Endothelial cell of umbilical vein (primary cell): ENCODE measurements at regions not wholly inside any gene's neighbourhood (a gene's known extent, or its start where the extent isn't known, plus 50 kb on each side); places are given as distances from the start of the nearest gene placed in this dataset.

Source experiments
- BruUV-seq: library from RNA; stranded (reverse); fragments of 400-500 nt; replicated peaks from 2 replicates; lab custom pipeline; 2021; lab: Mats Ljungman, UMichigan
- CTCF ChIA-PET: fragments of 300-600, 350-600 bp; sonication (Branson Sonifier 250); formaldehyde crosslinking; loops from one replicate; lab custom pipeline; 2021; ENCODE audit warnings: antibody characterized with exemption, inconsistent platforms; lab: Charles Lee
- POLR2A ChIA-PET: fragments of 300-600, 350-600 bp; sonication (Branson Sonifier 250); formaldehyde crosslinking; loops from one replicate; lab custom pipeline; 2021; ENCODE audit warnings: antibody characterized with exemption, inconsistent platforms; lab: Charles Lee
- DNase-seq: peaks from one replicate; pipeline ENCODE4 v3.0.0-alpha.2; 2011; ENCODE audit warnings: low read depth, low spot score
- FAIRE-seq: peaks from 2 replicates; lab custom pipeline; 2011; peaks lifted over from hg19 to GRCh38; lab: Jason Lieb, UNC
- H2AFZ ChIP-seq: 2 replicates; pipeline ENCODE4 v1.6.0; 2012; ENCODE audit warnings: low read depth, low read length, control low read depth, inconsistent platforms
- H3K27ac ChIP-seq: 2 replicates; pipeline ENCODE4 v1.5.1; 2011; ENCODE audit warnings: low read depth, mild to moderate bottlenecking, control low read depth, low read length, moderate library complexity; ENCODE audit not compliant: insufficient read depth
- H3K27me3 ChIP-seq, 2 experiments: 2 replicates each; pipeline versions ENCODE4 v1.6.0 to v1.6.1; 2011; ENCODE audit warnings: low read length in 2 of 2, mixed read lengths in 1 of 2; ENCODE audit not compliant: control insufficient read depth in 2 of 2, insufficient read depth in 2 of 2
- H3K36me3 ChIP-seq, 2 experiments: 2 replicates in 1 of 2; 3 replicates in 1 of 2; pipeline ENCODE4 v1.5.1; 2011; ENCODE audit warnings: low read length in 2 of 2, mild to moderate bottlenecking in 1 of 2, moderate library complexity in 1 of 2; ENCODE audit not compliant: control insufficient read depth in 2 of 2, insufficient read depth in 2 of 2; ENCODE audit errors: extremely low read depth in 1 of 2
- H3K4me1 ChIP-seq: 3 replicates; pipeline ENCODE4 v1.5.1; 2011; ENCODE audit warnings: mild to moderate bottlenecking, low read length; ENCODE audit not compliant: control insufficient read depth, insufficient read depth; ENCODE audit errors: extremely low read depth
- H3K4me2 ChIP-seq: 2 replicates; pipeline ENCODE4 v1.6.1; 2011; ENCODE audit warnings: low read length, control low read depth, mixed read lengths; ENCODE audit not compliant: insufficient read depth
- H3K4me3 ChIP-seq, 3 experiments: fragments of 200-600 bp in 1 of 3; sonication (generic), shearing (Covaris generic) in 1 of 3; replicated peaks in 1 of 3; 2 replicates each; pipeline ENCODE4 v1.5.1; 2011 to 2016; ENCODE audit warnings: control low read depth in 3 of 3, low read length in 3 of 3, mild to moderate bottlenecking in 2 of 3, inconsistent platforms in 1 of 3, low read depth in 1 of 3, moderate library complexity in 1 of 3; ENCODE audit not compliant: insufficient read depth in 1 of 3
- H3K79me2 ChIP-seq: 2 replicates; pipeline ENCODE4 v1.6.0; 2012; ENCODE audit warnings: low read length, inconsistent platforms; ENCODE audit not compliant: control insufficient read depth, insufficient read depth
- H3K9ac ChIP-seq: replicated peaks from 2 replicates; pipeline ENCODE3; 2011; ENCODE audit warnings: low read length, control low read depth; ENCODE audit not compliant: insufficient read depth; ENCODE audit errors: extremely low read depth
- H3K9me1 ChIP-seq: replicated peaks from 3 replicates; pipeline ENCODE4 v1.6.0; 2011; ENCODE audit warnings: mild to moderate bottlenecking, low read length; ENCODE audit not compliant: control insufficient read depth, insufficient read depth; ENCODE audit errors: extremely low read depth
- H3K9me3 ChIP-seq: replicated peaks from 2 replicates; pipeline ENCODE4 v1.5.1; 2012; ENCODE audit warnings: low read length, inconsistent platforms; ENCODE audit not compliant: control insufficient read depth, insufficient read depth
- H4K20me1 ChIP-seq: replicated peaks from 2 replicates; pipeline ENCODE3; 2011; ENCODE audit warnings: mild to moderate bottlenecking, low read length; ENCODE audit not compliant: control insufficient read depth, insufficient read depth; ENCODE audit errors: extremely low read depth
- CTCF ChIP-seq, 2 donors: IDR thresholded peaks; 1 replicate in 1 of 2; 2 replicates in 1 of 2; pipeline ENCODE4 v1.5.1; 2011; ENCODE audit warnings: low read length in 2 of 2, mild to moderate bottlenecking in 2 of 2, moderate library complexity in 2 of 2, control low read depth in 1 of 2, inconsistent platforms in 1 of 2, low read depth in 1 of 2; ENCODE audit not compliant: insufficient read depth in 1 of 2; ENCODE audit errors: extremely low read depth in 1 of 2
- EZH2 ChIP-seq: IDR thresholded peaks from 2 replicates; pipeline ENCODE4 v1.6.1; 2012; ENCODE audit warnings: borderline replicate concordance, low read depth, mild to moderate bottlenecking, moderate library complexity, low read length, inconsistent platforms; ENCODE audit not compliant: severe bottlenecking
- FOS ChIP-seq: IDR thresholded peaks from 2 replicates; pipeline ENCODE4 v1.6.1; 2011; ENCODE audit warnings: mild to moderate bottlenecking, low read length, moderate library complexity, borderline replicate concordance; ENCODE audit not compliant: insufficient read depth
- JUN ChIP-seq: IDR thresholded peaks from 2 replicates; pipeline ENCODE4 v1.6.1; 2011; ENCODE audit warnings: borderline replicate concordance, low read depth; ENCODE audit not compliant: insufficient read length, insufficient read depth
- MAX ChIP-seq: IDR thresholded peaks from 2 replicates; pipeline ENCODE4 v1.6.1; 2011; ENCODE audit not compliant: insufficient read depth, insufficient read length
- MYC ChIP-seq: IDR thresholded peaks from one replicate; pipeline ENCODE4 v1.6.1; 2011; ENCODE audit warnings: mild to moderate bottlenecking, low read depth, low read length
- POLR2AphosphoS5 ChIP-seq: IDR thresholded peaks from 2 replicates; pipeline ENCODE4 v1.6.1; 2012; ENCODE audit warnings: low read depth, mild to moderate bottlenecking, control low read depth, low read length, moderate library complexity; ENCODE audit not compliant: insufficient read depth
- dilution Hi-C: fragments of 300-500 bp; cut with MboI; formaldehyde crosslinking; loops from one replicate; pipeline ENCODE4 v1.15.0; 2019; ENCODE audit warnings: low sequenced_read_pairs; ENCODE audit not compliant: extremely low pct_ligation_motif_present
- intact Hi-C: fragments of 100-400 bp; cut with micrococcal nuclease; formaldehyde crosslinking; loops from one replicate; pipeline ENCODE4 v1.10.0; 2022

GRCh38 chr15:88337993-88338392 is 81.5 kb upstream of the NTRK3 start:
- intact Hi-C loops: loop anchor here (10.0 kb wide), 1 partner anchor 117 kb away; no protein-coding TSS in a partner anchor
- H3K4me2 ChIP-seq: no peak overlapping the region
- H3K79me2 ChIP-seq: no peaks in the 10 kb centered on the region
- no peak overlapping the region for H3K9ac ChIP-seq
- no peaks in the 10 kb centered on the region for H3K27me3 ChIP-seq
- no peak for FAIRE-seq
- no peaks in the 10 kb centered on the region for H3K4me1 ChIP-seq
- no peaks in the 10 kb centered on the region for H3K9me1 ChIP-seq
- ChIA-PET POLR2A (no interaction called here), CTCF (interaction anchor here (1.3 kb wide), 1 partner anchor 8 kb away, joined by 3 read pairs; no protein-coding TSS in a partner anchor)
- TF ChIP-seq MYC: no peak
- TF ChIP-seq MAX: no peak
- no peak for TF ChIP-seq FOS
- TF ChIP-seq CTCF (IDR thresholded peaks at IDR 0.05; ENCODE audit: extremely low read depth in 1 of 2, insufficient read depth in 1 of 2, low read depth in 1 of 2, low read length in 2 of 2): no peak
- TF ChIP-seq EZH2: no peak
- no peak for TF ChIP-seq JUN
- TF ChIP-seq POLR2AphosphoS5: no peak
- dilution Hi-C loops: no loop called here
- H2AFZ ChIP-seq: no peak overlapping the region
- H3K27ac ChIP-seq: no peak overlapping the region
- H4K20me1 ChIP-seq: no peaks in the 10 kb centered on the region
- H3K9me3 ChIP-seq: no peaks in the 10 kb centered on the region
- DNase-seq: no peak
- BruUV-seq: no TSS peak
- no peaks in the 10 kb centered on the region for H3K36me3 ChIP-seq
- H3K4me3 ChIP-seq: no peak overlapping the region
